ENCODE measurements at regions not wholly inside any gene's neighbourhood (a gene's known extent, or its start where the extent isn't known, plus 50 kb on each side); places are given as distances from the start of the nearest gene placed in this dataset.

DNA sequence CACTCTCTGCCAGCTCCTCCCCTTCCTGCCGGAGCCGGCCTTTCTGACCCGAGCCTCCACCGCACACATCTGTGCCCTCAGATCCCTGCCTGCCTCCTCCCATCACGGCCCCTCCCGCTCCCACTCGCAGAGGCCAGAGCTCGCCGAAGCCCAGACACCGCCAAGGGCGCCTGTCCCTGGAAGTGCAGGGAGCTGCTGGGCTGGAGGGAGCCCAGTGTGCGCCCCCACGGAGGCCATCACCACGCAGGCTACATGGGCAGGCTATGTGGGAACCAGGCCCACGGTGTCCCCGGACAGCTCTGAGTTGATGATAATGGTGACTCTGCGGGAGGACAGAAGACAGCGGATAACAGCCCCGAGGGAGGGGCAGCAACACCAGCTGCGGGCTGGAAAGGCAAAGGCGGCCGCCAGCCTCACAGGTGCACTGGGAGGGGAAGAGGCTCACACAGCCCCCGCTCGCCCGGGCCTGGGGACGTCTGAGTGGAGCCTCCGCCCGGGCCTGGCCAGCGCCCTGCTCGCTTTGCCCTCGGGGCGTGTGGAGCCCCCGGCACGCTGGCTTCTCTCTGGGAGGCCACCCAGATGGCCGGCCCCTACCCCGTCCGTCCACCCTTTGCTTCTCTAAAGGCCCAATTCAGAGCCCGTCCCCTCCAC is 154.9 kb downstream of the DLL1 start:
- no peak for ATAC-seq
- POLR2A ChIA-PET, result no interaction called here

DNA sequence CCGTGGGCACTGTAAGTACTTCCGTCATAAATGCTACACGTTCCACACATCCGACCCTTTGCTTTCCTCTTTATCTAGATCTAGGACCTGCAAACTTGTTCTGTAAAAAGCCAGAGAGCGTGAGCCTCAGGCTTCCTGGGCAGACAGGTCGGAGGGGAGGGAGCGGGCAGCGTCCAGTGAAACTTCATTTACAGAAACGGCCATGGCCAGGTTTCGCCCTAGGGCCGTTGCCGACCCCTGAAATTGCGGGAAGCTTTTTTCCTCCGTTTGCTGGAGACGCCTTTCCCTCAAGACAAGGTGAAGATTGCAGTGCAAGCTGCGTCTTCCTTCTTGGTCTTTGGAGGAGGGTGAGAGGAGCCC is 155.4 kb downstream of the DLL1 start:
- H3K27me3 Mint-ChIP-seq, result peaks cover 0 to 21% (median 0%) of the 10 kb centered on the region in 5 donors
- peak overlapping the region in 1 of 10 donors; percentile 44 for H3K4me3 Mint-ChIP-seq
- POLR2A ChIA-PET, result no interaction called here
- ATAC-seq (no peak), DNase-seq (no peak)
- no peaks in the 10 kb centered on the region for H3K9me3 Mint-ChIP-seq
- H3K36me3 Mint-ChIP-seq, result no peaks in the 10 kb centered on the region
- no peak overlapping the region for H3K27ac Mint-ChIP-seq
- peaks cover 0 to 6% (median 3%) of the 10 kb centered on the region in 4 donors for H3K4me1 Mint-ChIP-seq

More for the DNA sequence above, 154.9 kb downstream of the DLL1 start:
- H3K27me3 Mint-ChIP-seq, result peaks cover 0 to 21% (median 0%) of the 10 kb centered on the region in 5 donors
- H3K4me1 Mint-ChIP-seq, result peaks cover 0 to 6% (median 3%) of the 10 kb centered on the region in 4 donors
- DNase-seq, result peak in 1 of 10 donors; percentile 60
- H3K4me3 Mint-ChIP-seq, result peak overlapping the region in 1 of 10 donors; percentile 44
- H3K9me3 Mint-ChIP-seq, result no peaks in the 10 kb centered on the region
- H3K36me3 Mint-ChIP-seq, result no peaks in the 10 kb centered on the region
- H3K27ac Mint-ChIP-seq, result no peak overlapping the region

DNA sequence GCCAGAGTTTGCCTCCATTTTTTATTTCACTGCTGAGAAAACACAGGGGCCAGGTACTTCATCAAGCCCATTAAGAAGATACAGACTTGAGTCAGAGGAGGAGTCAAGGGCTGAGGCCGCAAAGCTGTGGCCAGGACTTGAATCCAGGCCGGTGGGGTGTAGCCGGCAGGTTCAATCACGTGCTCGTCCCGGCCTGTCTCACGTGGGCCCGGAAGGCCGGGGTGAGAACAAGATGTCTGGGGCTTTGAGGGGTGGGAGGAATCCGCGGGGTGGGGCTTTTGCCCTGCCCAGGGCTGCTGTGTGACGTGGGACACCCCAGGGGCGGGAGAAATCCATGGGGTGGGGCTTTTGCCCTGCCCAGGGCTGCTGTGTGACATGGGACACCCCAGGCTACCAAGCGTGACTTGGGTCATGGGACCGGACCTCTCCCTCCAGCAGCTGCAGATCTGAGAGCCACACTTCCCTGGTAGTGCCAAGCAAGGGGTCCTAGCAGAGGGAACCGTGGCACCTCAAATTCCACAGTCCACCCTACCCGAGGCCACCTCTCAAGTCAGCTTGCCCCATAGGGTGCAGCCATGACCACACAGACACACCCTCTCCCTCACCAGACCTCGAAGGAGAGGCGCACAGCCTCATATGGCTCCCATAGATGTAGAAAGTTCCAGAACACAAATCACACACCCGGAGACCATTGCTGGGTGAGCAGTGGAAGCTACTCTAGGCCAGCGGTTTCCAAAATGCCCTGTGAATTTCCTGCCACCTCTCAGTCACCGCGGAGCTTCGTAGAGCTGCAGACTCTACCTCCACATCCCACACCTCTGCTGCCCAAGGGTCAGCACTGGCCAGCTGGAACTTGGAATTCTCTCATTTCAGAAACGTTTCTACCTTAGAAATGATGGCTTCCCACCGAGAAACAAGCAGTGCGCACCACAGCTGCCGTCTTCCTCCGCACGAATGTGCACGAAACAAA is 156.1 kb downstream of the DLL1 start:
- H3K4me3 Mint-ChIP-seq, result no peak overlapping the region
- DNase-seq, result peak in 1 of 10 donors; percentile 53
- H3K4me1 Mint-ChIP-seq, result peaks cover 0 to 6% (median 2%) of the 10 kb centered on the region in 4 donors
- H3K27me3 Mint-ChIP-seq, result peaks cover 0 to 21% (median 0%) of the 10 kb centered on the region in 5 donors
- no peaks in the 10 kb centered on the region for H3K36me3 Mint-ChIP-seq
- no peak for ATAC-seq
- POLR2A ChIA-PET, result no interaction called here
- no peak overlapping the region for H3K27ac Mint-ChIP-seq
- no peaks in the 10 kb centered on the region for H3K9me3 Mint-ChIP-seq

DNA sequence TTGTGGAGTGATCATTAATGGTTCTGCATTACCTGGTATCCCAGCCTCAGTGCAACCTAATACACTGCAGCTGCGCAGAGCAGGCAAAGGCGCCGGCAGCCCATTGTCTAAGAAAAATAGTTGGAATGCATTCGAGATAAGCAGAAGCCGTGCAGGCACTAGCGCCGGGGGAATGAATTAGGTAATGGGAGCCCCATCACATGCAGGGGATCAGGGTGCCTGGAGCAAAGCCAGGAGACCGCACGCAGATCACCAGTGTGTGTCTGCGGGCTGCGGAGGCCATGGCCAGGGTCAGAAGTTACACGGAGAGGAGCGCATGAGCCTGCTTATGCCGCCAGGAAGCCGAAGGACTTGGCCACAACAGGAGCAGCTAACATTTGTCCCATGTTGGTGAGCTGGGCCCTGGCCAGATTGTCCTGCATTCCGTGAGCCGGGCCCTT is 156.8 kb downstream of the DLL1 start:
- no peak overlapping the region for H3K27ac Mint-ChIP-seq
- ATAC-seq (no peak), DNase-seq (peak in 1 of 10 donors; percentile 44)
- peaks cover 0 to 21% (median 0%) of the 10 kb centered on the region in 5 donors for H3K27me3 Mint-ChIP-seq
- no peak overlapping the region for H3K4me3 Mint-ChIP-seq
- peaks cover 0 to 6% (median 2%) of the 10 kb centered on the region in 4 donors for H3K4me1 Mint-ChIP-seq
- POLR2A ChIA-PET, result no interaction called here
- H3K9me3 Mint-ChIP-seq, result no peaks in the 10 kb centered on the region
- H3K36me3 Mint-ChIP-seq, result no peaks in the 10 kb centered on the region

DNA sequence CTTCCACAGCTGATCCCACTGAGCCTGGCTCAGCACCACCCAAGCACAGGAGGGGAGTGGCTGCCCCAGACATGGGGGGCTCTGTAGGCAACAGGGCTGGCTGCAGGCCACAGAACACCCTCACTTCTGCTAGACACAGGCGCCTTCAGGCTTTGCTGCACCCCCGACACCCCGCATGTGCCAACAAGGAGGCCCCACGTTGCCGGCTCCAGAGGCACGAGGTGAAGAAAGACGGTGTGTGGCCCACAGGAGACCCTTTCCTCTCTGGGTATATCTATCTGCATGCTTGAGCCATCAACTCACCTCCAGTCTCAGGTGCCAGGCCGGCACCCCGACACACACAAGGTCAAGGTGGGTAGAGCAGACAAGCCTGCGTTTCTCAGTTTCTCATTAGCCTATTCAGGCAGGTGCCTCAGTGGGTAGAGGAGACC is 158.3 kb downstream of the DLL1 start:
- DNase-seq, result peak in 1 of 10 donors; percentile 19
- H3K9me3 Mint-ChIP-seq, result no peaks in the 10 kb centered on the region
- H3K27ac Mint-ChIP-seq, result peak overlapping the region in 1 of 10 donors; percentile 13
- peaks cover 0 to 21% (median 0%) of the 10 kb centered on the region in 5 donors for H3K27me3 Mint-ChIP-seq
- no peak for ATAC-seq
- peaks cover 0 to 6% (median 2%) of the 10 kb centered on the region in 4 donors for H3K4me1 Mint-ChIP-seq
- POLR2A ChIA-PET, result no interaction called here
- no peaks in the 10 kb centered on the region for H3K36me3 Mint-ChIP-seq
- no peak overlapping the region for H3K4me3 Mint-ChIP-seq

DNA sequence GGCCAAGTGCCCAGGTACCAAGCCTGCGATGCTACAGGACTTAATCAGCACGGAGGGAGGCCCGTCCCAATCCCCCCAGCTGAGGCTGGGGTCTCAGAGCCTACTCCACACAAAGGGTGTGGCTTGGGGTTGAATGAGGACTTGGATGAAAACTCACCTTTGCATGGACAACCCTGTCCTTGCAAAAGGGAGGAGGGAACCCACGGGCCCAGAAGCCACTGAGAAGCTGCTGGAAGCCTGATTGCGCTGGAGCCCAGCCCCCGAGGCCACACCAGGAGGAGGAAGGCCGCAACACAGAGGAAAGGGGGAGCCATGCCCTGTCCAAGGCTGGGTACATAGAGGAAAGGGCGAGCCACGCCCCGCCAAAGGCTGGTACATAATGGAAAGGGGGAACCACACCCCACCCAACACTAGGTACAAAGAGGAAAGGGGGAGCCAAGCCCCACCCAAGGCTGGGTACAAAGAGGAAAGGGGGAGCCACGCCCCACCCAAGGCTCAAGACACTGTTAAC is 158.8 kb downstream of the DLL1 start:
- Mint-ChIP-seq H3K4me1 (peaks cover 0 to 6% (median 2%) of the 10 kb centered on the region in 4 donors), H3K36me3 (no peaks in the 10 kb centered on the region), H3K9me3 (no peaks in the 10 kb centered on the region), H3K4me3 (no peak overlapping the region), H3K27ac (no peak overlapping the region), H3K27me3 (peaks cover 0 to 21% (median 0%) of the 10 kb centered on the region in 5 donors)
- no peak for ATAC-seq
- peak in 1 of 10 donors; percentile 30 for DNase-seq
- POLR2A ChIA-PET, result no interaction called here

DNA sequence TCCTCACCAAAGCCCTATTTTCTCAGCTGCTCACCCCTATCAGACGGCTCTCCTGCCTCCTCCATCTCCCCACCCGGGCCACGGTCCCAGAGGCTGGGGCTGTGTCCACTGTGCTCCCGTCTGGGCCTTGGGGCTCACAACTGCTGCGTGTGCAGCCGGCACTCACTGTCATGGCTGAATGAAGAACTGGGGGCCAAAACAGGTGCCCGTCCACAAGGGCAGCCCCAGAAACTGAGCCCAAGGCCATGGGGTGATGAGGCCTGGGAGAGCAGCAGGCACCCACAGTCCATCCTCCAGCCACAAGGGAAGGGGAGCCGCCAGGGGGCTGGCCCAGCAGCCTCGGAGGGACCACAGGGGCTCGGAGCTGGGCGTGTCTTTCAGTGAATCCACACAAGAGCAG is 159.5 kb downstream of the DLL1 start:
- no peak for ATAC-seq
- POLR2A ChIA-PET, result no interaction called here
- Mint-ChIP-seq H3K4me1 (peaks cover 0 to 6% (median 2%) of the 10 kb centered on the region in 4 donors), H3K27ac (no peak overlapping the region), H3K36me3 (no peaks in the 10 kb centered on the region), H3K27me3 (peaks cover 0 to 21% (median 0%) of the 10 kb centered on the region in 5 donors), H3K4me3 (no peak overlapping the region), H3K9me3 (no peaks in the 10 kb centered on the region)
- DNase-seq, result peak in 2 of 10 donors; percentile 11 to 13

DNA sequence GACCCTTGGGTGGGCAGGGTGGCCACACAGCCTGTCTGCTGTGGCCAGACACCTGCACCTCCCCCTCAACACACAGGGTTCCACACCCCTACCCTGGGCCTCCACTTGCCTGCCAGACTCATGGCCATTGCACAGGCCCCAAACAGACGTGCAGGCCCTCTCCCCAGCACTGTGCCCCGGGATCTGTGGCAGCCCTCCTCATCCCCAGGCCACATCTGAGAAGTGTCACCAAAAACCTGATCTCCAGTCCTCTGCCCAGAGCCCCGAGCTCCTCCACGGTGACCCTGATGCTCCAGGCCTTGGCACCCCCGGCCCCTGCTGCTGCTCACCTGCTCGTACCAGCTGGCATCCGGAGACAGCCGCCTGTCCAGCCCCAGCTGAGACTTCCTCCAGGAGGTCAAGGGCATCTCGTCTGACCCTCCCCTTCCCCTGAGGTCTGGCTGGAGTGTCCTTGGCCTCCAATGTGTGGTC is 160.1 kb downstream of the DLL1 start:
- DNase-seq, result peak in 1 of 10 donors; percentile 37
- no peak overlapping the region for H3K27ac Mint-ChIP-seq
- POLR2A ChIA-PET, result no interaction called here

DNA sequence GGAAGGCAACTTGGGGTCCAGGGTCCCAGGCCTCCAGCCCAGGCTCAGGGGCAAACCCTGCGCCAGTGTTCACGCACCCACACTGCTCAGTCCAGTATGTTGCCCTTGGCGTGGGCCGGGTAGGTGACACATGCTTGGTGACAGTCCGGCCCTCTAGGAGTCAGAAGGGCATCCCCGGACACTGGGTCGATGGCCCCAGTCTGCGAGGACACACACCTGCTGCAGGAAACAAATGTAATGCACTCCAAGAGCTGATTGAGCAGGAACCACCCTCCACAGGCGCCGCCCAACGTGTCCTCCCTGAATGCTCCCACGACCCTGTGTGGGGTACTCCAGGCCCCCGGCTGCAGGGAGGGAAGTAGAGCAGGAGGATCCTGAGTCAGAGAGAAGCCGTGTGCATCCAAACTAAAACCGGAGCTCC is 160.7 kb downstream of the DLL1 start:
- Mint-ChIP-seq H3K4me1 (peaks cover 0 to 6% (median 2%) of the 10 kb centered on the region in 4 donors), H3K36me3 (no peaks in the 10 kb centered on the region), H3K4me3 (no peak overlapping the region), H3K9me3 (no peaks in the 10 kb centered on the region), H3K27me3 (peaks cover 0 to 18% (median 0%) of the 10 kb centered on the region in 5 donors), H3K27ac (no peak overlapping the region)
- POLR2A ChIA-PET, result no interaction called here
- ATAC-seq (no peak), DNase-seq (peak in 1 of 10 donors; percentile 45)

More for the DNA sequence above, 160.1 kb downstream of the DLL1 start:
- Mint-ChIP-seq H3K27me3 (peaks cover 0 to 21% (median 0%) of the 10 kb centered on the region in 5 donors), H3K36me3 (no peaks in the 10 kb centered on the region), H3K9me3 (no peaks in the 10 kb centered on the region), H3K4me1 (peaks cover 0 to 6% (median 2%) of the 10 kb centered on the region in 4 donors), H3K4me3 (no peak overlapping the region)
- ATAC-seq, result no peak

DNA sequence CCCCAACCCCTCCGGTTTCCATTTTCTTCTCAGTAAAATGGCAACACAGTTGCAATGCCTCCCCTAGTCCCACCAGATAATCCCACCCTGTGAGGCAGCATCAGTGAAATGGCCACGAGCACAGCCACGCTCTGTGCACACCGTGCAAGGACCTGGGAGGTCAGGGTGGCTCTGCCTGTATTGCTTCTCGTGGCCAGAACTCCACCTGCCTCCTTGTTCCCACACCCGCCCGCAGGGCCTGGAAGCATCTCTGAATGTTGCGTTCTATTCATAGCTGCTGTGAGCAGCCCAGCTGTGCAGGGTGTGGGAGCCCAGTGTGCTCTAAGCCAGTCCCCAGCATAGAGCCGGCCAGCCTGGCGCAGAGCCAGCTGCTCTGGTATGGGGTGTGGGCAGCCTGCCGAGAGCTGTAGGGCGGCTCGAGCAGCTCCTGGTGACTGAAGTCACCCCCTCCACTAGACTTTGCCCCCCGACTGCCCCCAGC is 161.1 kb downstream of the DLL1 start:
- Mint-ChIP-seq H3K27ac (peak overlapping the region in 1 of 10 donors; percentile 33), H3K4me3 (no peak overlapping the region)
- POLR2A ChIA-PET, result no interaction called here

DNA sequence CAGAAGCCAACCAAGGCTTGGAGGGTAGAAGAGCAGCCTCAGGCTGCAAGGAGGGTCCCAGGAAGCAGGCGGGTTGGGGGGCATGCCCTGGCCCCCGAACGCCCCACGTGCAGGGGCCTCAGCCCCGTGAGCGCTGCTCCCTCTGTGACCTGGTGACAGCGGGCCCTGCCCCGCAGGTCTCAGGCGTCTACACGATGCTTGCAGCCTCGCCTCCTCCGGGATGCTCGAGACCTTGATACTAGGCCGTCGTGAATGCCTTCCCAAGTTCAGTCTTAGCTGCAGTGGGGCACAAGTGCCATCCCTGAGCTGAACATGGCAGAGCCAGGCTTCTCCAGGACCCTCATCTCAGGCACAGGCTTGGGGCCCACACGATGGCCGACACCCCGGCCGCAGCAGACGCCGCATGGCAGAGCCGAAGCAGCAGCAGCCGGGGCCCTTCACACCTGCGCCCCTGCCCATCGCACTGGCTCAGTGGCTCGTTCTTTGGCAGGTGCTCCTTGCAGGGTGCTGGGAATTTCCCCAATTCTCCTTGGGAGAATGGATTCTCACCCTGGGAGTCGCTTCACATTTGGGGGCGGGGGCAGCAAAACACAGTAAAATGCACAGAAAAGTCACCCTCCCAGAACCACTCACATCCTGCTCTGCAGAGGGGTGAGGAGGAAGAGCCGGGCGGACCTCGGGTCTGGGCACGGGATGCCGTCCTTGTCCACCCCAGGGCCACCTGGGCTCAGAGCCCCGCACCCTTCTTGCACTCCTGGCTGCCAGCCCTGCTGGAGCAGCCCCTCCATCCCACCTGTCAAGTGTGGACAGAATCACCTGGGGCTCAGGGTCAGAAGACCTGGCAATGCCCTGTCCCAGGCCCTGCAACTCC is 161.8 kb downstream of the DLL1 start:
- Mint-ChIP-seq H3K27ac (no peak overlapping the region), H3K4me3 (no peak overlapping the region), H3K4me1 (peaks cover 0 to 6% (median 2%) of the 10 kb centered on the region in 4 donors), H3K27me3 (peaks cover 0 to 11% (median 0%) of the 10 kb centered on the region in 5 donors), H3K9me3 (peaks cover 0 to under 1% (median 0%) of the 10 kb centered on the region in 9 donors), H3K36me3 (no peaks in the 10 kb centered on the region)
- ATAC-seq, result no peak
- DNase-seq, result peak in 2 of 10 donors; percentile 14 to 48
- POLR2A ChIA-PET, result no interaction called here

More for the DNA sequence above, 161.1 kb downstream of the DLL1 start:
- ATAC-seq, result no peak
- H3K4me1 Mint-ChIP-seq, result peaks cover 0 to 6% (median 2%) of the 10 kb centered on the region in 4 donors
- H3K9me3 Mint-ChIP-seq, result no peaks in the 10 kb centered on the region
- H3K27me3 Mint-ChIP-seq, result peaks cover 0 to 17% (median 0%) of the 10 kb centered on the region in 5 donors
- no peaks in the 10 kb centered on the region for H3K36me3 Mint-ChIP-seq
- DNase-seq, result peak in 2 of 10 donors; percentile 15 to 35

DNA sequence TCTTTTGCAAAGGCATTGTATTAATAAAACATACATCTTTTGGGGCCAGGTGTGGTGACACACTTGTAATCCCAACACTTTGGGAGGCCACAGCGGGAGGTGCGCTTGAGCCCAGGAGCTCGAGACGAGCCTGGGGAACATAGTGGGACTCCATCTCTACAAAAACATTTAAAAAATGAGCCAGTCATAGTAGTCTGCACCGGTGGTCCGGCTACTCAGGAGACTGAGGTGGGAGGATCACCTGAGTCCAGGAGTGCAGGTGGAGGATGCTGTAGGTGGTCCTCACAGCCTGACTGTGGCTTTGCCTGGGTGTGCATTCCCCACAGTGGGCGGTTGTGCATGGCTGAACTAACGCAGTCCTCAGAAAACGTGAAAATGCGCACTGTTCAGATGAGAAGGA is 162.5 kb downstream of the DLL1 start:
- Mint-ChIP-seq H3K4me1 (peaks cover 0 to 6% (median under 1%) of the 10 kb centered on the region in 4 donors), H3K27ac (no peak overlapping the region), H3K4me3 (no peak overlapping the region), H3K36me3 (no peaks in the 10 kb centered on the region), H3K9me3 (peaks cover 0 to 2% (median 0%) of the 10 kb centered on the region in 9 donors), H3K27me3 (peaks cover 0 to 6% (median 0%) of the 10 kb centered on the region in 5 donors)
- POLR2A ChIA-PET, result no interaction called here
- no peak for DNase-seq
- no peak for ATAC-seq

Data from naive thymus-derived CD8-positive, alpha-beta T cell (primary cell).